G401.6 (cell line): ENCODE measurements at regions not wholly inside any gene's neighbourhood (a gene's known extent, or its start where the extent isn't known, plus 50 kb on each side); places are given as distances from the start of the nearest gene placed in this dataset.

Source experiments
- FAIRE-seq: peaks from 2 replicates; lab custom pipeline; 2012; peaks lifted over from hg19 to GRCh38; lab: Jason Lieb, UNC

DNA sequence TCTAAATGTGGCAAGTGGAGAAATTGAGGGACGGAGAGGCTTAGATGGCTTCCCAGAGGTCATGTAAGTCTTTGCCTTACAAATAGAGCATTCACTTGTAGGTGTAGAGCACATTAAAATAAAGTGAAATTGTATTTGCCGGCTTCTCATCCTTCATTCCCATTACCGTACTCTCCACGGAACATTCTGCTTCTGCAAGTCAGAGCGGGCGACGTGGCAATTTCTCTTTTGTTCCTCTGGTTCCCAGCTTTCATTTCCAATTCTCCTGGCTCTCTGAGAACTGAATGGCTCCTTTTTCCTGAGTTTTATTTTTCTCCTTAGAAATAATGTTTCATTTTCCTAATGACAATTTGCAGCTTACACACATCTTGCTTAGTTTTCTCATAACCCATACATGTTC, 51.3 kb upstream of the PFKP start:
- FAIRE-seq = no peak

- no peak for FAIRE-seq
Observed at GRCh38 chr10:3014968-3015367, 52.4 kb upstream of the PFKP start.

GRCh38 chr10:3012223-3012622, 55.1 kb upstream of the PFKP start:
- no peak for FAIRE-seq

- FAIRE-seq = no peak
Observed at GRCh38 chr10:3010816-3011460, 56.4 kb upstream of the PFKP start.

DNA sequence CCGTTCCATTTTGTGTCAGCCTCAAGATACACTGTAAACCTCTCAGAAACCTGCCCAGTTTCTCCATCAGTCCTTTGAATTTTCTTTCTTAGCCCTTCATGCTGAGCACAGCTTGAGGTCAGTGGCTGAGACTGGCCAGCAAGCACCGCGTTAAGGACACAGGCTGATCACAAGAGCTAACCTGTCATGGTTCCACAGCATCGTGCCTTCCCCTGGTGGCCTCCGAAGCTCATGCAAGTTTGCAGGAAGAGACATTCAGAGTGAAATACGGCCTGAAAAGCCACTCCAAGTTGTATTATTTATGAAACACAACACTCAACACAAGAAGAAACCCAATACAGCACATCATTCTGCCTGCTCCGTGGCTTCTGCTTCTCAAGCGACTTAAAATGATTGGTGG, 57.0 kb upstream of the PFKP start:
- FAIRE-seq = no peak

DNA sequence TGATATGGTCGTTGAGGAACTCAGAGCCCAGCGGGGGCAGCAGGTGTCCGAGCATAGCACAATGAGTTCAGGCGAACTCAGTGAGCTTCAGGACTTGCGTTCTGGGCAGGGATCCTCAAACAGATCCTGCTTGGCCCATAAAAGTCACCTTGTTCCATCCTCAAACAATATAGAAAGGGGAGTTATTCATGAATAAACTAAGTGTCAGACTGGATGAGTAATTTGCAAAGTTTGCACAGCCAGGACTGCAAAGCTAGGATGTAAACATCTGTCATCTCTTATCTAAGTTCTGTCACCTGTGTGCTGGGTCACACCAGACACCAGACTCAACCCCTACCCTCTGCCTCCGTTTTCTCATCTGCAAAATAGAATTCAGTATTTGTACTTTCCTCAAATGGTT, 58.0 kb upstream of the PFKP start:
- no peak for FAIRE-seq

GRCh38 chr10:3008518-3009195, 58.7 kb upstream of the PFKP start:
- no peak for FAIRE-seq

GRCh38 chr10:3006607-3007006, 60.7 kb upstream of the PFKP start:
- FAIRE-seq = no peak

DNA sequence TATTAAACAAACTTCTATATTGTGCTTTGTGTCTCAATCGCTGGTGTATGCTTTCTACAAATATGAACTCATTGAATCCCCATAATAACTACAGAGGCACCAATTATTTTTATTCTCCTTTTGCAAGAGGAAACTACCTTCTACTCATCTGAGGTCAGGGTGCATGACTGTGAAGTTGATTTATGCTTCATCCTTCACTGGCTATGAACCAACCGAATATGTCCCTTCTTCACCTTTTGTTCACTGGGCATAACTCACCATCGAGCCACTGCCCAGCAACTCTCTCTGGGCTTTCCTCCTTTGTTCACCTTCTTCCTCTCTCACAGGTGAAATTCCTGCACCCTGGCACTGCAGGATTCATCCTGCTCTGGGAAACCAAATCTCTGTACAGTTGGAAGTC, 61.3 kb upstream of the PFKP start:
- FAIRE-seq = no peak

GRCh38 chr10:3002304-3002703, 65.0 kb upstream of the PFKP start:
- FAIRE-seq = no peak

DNA sequence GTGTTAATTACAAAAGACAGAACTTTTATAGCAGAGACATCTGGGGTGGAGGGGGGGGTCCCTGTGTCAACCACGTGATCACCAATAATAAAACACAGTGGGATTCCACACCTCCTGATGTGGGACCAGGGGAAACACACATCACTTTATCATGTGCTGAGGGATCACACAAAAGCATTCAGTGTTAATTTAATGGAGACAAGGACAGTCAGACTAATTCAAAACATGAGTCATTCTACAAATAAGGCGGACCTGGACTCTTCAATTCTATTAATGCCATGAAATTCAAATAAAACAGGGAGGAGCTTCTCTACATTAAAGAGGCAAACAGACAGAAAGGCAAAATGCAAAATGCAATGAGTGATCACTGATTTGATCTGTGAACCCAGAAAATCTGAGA, 67.3 kb upstream of the PFKP start:
- FAIRE-seq = no peak

DNA sequence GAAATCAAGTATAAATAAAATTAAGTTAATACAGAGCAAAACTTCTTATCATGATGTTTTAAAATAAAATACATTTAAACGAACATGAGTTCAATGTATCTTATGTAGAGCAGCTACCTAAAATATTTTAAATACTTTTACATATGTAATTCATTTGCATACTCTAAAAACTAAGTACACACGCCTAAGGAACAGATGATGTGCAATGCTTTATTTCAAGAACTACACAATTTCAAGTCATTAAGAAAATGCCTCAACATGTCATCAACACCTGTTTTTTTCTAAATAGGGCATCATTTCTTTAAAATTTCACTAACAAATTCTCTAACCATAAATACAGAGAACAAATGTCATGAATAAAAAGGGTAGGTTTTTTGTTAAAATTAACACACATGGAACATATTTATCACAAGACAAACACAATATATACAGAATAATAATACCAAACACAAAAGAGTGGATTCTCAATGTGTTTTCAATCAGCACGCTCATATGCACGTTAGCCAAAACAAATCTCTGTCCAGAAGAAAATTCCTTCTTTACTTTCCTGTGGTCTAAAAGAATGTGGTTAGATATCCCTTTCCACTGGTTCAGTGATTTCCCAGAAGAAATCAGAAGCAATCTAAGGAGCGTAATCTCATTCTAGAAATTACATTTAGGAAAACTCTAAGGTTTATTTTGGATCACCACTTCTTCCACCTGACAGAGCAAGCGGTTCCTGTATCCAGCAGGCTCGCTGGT, 73.0 kb upstream of the PFKP start:
- FAIRE-seq = no peak

GRCh38 chr10:2993636-2994035, 73.7 kb upstream of the PFKP start:
- FAIRE-seq = no peak

DNA sequence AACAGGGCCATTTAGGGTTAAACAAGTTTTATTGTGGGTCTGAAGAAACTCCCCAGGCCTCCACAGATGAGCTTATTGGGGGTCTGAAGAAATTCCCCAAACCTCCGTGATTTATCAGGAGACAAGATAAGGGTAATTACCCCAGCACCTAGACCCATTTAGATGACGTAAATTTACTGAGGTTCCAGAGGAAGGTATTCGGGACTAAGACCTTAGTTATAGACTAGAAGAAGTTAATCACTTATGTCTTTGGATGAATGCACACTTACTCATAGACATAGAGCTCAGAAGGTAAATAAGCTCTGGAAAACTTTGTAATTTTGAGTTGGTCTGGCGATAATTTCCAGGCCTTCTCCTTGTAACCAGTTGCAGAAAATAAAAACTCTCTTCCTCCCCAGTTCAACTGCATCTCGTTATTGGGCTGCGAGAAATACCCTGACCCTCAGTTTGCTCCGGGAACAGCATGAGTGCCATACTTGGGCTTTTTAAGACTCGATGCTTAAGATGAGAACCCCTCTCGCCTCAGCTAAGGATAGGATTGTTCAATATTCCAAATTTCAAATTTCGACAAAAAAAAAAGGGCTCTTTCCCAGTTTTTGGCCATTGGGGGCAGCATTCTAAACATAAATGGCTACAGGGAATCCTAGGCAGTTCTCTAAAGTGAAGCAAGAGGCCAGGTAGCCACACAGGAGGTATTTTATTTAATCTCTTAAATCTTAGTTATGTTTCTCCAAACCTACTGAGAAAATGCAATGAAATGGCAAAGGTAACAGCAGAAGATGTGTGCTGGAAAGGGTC, 74.7 kb upstream of the PFKP start:
- FAIRE-seq = no peak

DNA sequence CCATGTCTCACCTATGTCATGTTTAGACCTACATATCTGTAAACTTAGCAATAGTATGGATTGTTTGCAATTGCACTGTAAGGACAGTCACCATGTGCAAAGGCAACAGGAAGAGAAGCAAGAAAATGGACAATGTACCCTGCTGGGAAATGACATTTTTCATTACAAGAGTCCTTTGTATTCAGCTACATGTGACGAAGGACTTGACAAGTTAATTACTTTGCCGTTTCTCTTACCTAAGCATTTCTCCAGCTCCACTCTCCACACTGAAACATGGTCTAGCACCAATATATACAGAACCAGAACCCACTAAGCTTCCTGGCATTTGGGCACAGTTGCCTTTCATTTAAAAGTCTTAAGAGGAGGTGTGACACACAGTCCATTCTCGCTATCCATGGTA, 76.6 kb upstream of the PFKP start:
- no peak for FAIRE-seq

GRCh38 chr10:2989292-2989947, 77.9 kb upstream of the PFKP start:
- no peak for FAIRE-seq

- FAIRE-seq = no peak
Observed at GRCh38 chr10:2987185-2987768, 80.1 kb upstream of the PFKP start.

DNA sequence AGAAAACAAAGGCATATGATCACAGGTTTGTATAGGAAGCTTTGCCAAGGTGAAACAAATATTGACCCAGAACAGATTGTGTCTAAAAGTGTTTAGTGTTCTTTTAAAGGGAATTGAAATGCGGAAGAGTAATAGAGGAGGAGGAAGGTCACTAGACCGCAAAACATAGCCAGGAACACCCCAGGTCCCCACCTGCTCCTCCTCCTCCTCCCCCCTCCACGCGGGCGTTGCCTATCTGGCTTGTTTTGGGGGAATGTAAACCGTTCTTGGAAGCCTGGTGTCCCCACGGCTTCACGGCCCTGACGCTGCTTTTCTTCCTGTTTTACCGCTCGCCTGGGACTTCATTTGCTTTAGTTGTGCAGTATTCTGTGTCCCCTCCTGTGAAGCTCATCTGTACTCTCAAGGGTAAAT, 81.0 kb upstream of the PFKP start:
- FAIRE-seq = no peak

- FAIRE-seq = no peak
Observed at GRCh38 chr10:2985729-2986232, 81.6 kb upstream of the PFKP start.

GRCh38 chr10:2984682-2985081, 82.7 kb upstream of the PFKP start:
- FAIRE-seq = no peak

- no peak for FAIRE-seq
Observed at GRCh38 chr10:2982146-2982545, 85.2 kb upstream of the PFKP start.

GRCh38 chr10:2981361-2981801, 86.0 kb upstream of the PFKP start:
- no peak for FAIRE-seq
